ENCODE measurements at regions not wholly inside any gene's neighbourhood (a gene's known extent, or its start where the extent isn't known, plus 50 kb on each side); places are given as distances from the start of the nearest gene placed in this dataset.
"Not testable (repeated sequence)": the region's sequence is repeated elsewhere in the genome, so short reads cannot be mapped to it uniquely, and the experiment has no call there.

GRCh38 chr13:31499274-31499673, 240.1 kb upstream of the RXFP2 start:
- DNase-seq (no peak), ATAC-seq (no peak)
- intact Hi-C loops (cut with DNase I, micrococcal nuclease): no loop called here

- DNase-seq (no peak), ATAC-seq (no peak)
- intact Hi-C loops (cut with DNase I, micrococcal nuclease): no loop called here
These were observed 235.7 kb upstream of the RXFP2 start for GRCh38 chr13:31503626-31504025.

GRCh38 chr13:31504918-31505317, 234.4 kb upstream of the RXFP2 start:
- ATAC-seq (no peak), DNase-seq (no peak)
- intact Hi-C loops (cut with DNase I, micrococcal nuclease): no loop called here

- DNase-seq (no peak), ATAC-seq (no peak)
- intact Hi-C loops (cut with DNase I, micrococcal nuclease): no loop called here
These were observed 227.0 kb upstream of the RXFP2 start for GRCh38 chr13:31512331-31512730.

GRCh38 chr13:31514932-31515331, 224.4 kb upstream of the RXFP2 start:
- no peak for DNase-seq
- ATAC-seq: no peak
- intact Hi-C loops (cut with DNase I, micrococcal nuclease): no loop called here

GRCh38 chr13:31515427-31515826, 223.9 kb upstream of the RXFP2 start:
- DNase-seq: no peak
- intact Hi-C loops (cut with DNase I, micrococcal nuclease): no loop called here
- no peak for ATAC-seq

- intact Hi-C loops (cut with DNase I, micrococcal nuclease): no loop called here
- ATAC-seq (no peak), DNase-seq (no peak)
These were observed 221.7 kb upstream of the RXFP2 start for GRCh38 chr13:31517599-31517998.

GRCh38 chr13:31518645-31519044, 220.7 kb upstream of the RXFP2 start:
- no peak for ATAC-seq
- intact Hi-C loops (cut with DNase I, micrococcal nuclease): no loop called here

GRCh38 chr13:31521435-31521834, 217.9 kb upstream of the RXFP2 start:
- DNase-seq: no peak
- no peak for ATAC-seq
- intact Hi-C loops (cut with DNase I, micrococcal nuclease): no loop called here

More at GRCh38 chr13:31518645-31519044, 220.7 kb upstream of the RXFP2 start:
- DNase-seq: no peak

GRCh38 chr13:31522396-31522795, 216.9 kb upstream of the RXFP2 start:
- intact Hi-C loops (cut with DNase I, micrococcal nuclease): no loop called here
- ATAC-seq (no peak), DNase-seq (no peak)

GRCh38 chr13:31528176-31528575, 211.2 kb upstream of the RXFP2 start:
- no peak for DNase-seq
- intact Hi-C loops (cut with DNase I, micrococcal nuclease): no loop called here
- ATAC-seq: no peak

GRCh38 chr13:31528758-31529157, 210.6 kb upstream of the RXFP2 start:
- ATAC-seq (no peak), DNase-seq (no peak)
- intact Hi-C loops (cut with DNase I, micrococcal nuclease): no loop called here

- intact Hi-C loops (cut with DNase I, micrococcal nuclease): no loop called here
- DNase-seq (no peak), ATAC-seq (no peak)
These were observed 208.4 kb upstream of the RXFP2 start for GRCh38 chr13:31530922-31531321.

GRCh38 chr13:31537052-31537451, 202.3 kb upstream of the RXFP2 start:
- no peak for ATAC-seq
- intact Hi-C loops (cut with DNase I, micrococcal nuclease): no loop called here
- DNase-seq: no peak

GRCh38 chr13:31538067-31539042, 201.0 kb upstream of the RXFP2 start:
- ATAC-seq (peak; percentile 86), DNase-seq (peak; percentile 20 to 30)
- intact Hi-C loops (cut with DNase I, micrococcal nuclease): no loop called here

GRCh38 chr13:31540281-31540680, 199.0 kb upstream of the RXFP2 start:
- intact Hi-C loops (cut with DNase I, micrococcal nuclease): no loop called here
- DNase-seq (no peak), ATAC-seq (no peak)

GRCh38 chr13:31543190-31543589, 196.1 kb upstream of the RXFP2 start:
- DNase-seq (no peak), ATAC-seq (no peak)
- intact Hi-C loops (cut with DNase I, micrococcal nuclease): no loop called here

- intact Hi-C loops (cut with DNase I, micrococcal nuclease): no loop called here
- no peak for DNase-seq
- no peak for ATAC-seq
These were observed 193.7 kb upstream of the RXFP2 start for GRCh38 chr13:31545616-31546015.

- DNase-seq (no peak), ATAC-seq (no peak)
- intact Hi-C loops (cut with DNase I, micrococcal nuclease): no loop called here
These were observed 182.9 kb upstream of the RXFP2 start for GRCh38 chr13:31556376-31556775.

GRCh38 chr13:31584221-31584620, 155.1 kb upstream of the RXFP2 start:
- ATAC-seq: not testable (repeated sequence)

More at GRCh38 chr13:31584221-31584620, 155.1 kb upstream of the RXFP2 start:
- DNase-seq; intact Hi-C loops (cut with DNase I, micrococcal nuclease): not testable (repeated sequence)
